G401.6 (cell line): ENCODE measurements at regions not wholly inside any gene's neighbourhood (a gene's known extent, or its start where the extent isn't known, plus 50 kb on each side); places are given as distances from the start of the nearest gene placed in this dataset.
"Not testable (repeated sequence)": the region's sequence is repeated elsewhere in the genome, so short reads cannot be mapped to it uniquely, and the experiment has no call there.

Experiments
- FAIRE-seq: peaks from 2 replicates; lab custom pipeline; 2012; peaks lifted over from hg19 to GRCh38; lab: Jason Lieb, UNC

DNA sequence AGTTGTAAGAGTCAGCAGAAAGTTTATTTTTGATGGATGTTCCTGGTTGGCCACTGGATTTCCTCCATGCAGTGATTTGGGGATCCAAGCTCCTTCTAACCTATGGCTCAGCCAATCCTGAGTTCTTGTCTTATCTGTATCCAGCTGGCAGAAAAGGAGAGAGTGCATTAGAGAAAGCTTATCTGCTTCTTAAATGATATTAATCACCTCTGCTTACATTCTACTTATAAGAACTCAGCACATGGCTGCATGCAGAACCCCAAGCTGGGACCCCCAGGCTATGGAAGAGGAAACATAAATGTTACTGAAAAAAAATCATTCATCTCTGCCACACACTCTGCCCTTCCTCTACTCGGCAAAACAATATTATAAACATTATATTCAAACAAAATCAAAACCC lies 739.8 kb upstream of the AUTS2 start:
- no peak for FAIRE-seq

- FAIRE-seq = no peak
Observed at GRCh38 chr7:68861171-68861570, 737.1 kb upstream of the AUTS2 start.

DNA sequence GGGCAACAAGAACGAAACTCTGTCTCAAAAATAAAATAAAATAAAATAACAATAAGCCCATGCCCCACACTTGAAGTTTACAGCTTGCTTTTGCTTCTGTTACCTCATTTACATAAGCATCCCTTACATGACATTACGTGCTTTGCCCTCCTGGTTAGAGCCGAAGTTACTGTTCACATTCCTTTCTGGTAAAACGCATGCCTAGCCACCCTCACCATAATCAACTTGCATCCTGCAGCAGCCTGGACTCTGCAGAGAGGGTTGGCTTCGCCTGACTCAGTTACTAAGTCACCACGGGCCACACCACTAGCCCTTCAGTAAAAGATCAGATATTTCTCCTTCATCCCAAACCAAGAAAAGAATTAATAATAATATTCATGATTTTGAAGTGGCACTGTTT lies 736.0 kb upstream of the AUTS2 start:
- no peak for FAIRE-seq

DNA sequence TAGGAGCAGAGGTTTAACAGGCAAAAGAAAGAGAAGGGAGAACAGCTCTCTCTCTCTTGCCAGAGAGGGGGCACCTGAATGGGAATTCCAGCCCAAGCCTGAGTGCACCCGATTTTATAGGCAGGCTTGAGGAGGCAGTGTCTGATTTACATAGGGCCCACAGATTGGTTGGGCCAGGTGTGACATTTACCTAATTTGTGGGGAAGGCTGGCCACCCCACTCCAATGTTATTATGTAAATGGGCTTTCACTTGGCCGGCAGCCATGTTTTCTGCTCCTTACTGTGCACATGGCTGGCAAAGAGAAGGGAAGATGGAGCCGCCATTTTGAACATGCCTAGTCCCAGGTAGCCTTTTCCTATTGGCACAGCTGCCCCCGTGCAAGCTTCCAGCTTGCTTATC lies 735.5 kb upstream of the AUTS2 start:
- no peak for FAIRE-seq

GRCh38 chr7:68865351-68866199 lies 732.7 kb upstream of the AUTS2 start:
- no peak for FAIRE-seq

GRCh38 chr7:68866200-68866570 lies 732.1 kb upstream of the AUTS2 start:
- no peak for FAIRE-seq

DNA sequence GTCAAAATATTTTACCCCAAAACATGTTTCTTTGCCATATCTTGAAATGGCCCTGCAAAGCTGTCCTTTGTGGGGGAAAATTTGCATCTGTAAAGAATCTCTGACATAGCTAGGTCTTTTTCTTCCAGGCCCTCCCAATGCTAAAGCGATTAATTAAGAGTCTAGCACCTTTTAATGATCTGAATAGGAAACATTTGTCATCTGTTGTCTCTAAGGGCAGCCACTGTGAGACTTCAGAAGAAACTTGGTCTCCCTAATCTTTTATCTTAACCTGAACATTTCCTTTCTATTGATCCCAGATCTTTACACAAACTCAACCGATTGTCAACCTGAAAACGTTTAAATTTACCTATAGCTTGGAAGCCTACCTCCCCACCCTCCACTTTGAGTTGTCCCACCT lies 731.6 kb upstream of the AUTS2 start:
- FAIRE-seq = not testable (repeated sequence)

DNA sequence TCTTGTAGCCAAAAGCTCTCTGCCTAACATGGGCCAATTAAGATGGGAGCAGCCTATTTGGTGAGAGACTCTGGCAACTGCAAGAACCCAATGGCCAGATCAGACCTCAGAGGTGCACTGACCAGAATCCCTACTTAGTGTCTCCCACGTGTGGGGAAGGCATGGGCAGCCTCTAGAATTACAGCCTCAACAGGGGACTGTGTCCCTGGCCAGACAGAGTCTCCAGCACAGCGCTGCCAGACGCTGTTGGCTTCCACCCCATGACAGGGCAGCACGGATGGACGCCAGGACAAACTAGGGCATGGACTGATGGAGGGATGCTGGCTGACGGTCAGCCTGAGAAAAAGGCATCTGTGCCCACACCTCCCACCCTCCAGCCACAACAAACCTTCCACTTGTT lies 729.3 kb upstream of the AUTS2 start:
- FAIRE-seq = no peak

GRCh38 chr7:68873616-68874015 lies 724.7 kb upstream of the AUTS2 start:
- no peak for FAIRE-seq

DNA sequence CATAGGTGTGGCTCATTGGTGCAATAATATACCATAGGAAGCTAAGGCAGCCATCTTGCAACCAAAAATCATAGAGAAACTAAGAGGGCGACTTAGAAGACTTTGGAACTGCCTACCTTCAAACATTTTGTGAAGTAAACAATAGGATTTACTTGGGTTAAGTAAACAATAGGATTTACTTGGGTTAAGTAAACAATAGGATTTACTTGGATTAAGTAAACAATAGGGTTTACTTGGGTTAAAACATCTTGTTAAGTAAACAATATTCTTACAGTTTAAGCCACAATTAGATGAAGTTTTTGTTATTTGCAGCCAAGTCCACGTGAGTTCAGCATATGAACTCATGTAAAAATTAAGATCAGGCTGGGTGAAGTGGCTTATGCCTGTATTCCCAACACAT lies 722.4 kb upstream of the AUTS2 start:
- no peak for FAIRE-seq

GRCh38 chr7:68887116-68887515 lies 711.2 kb upstream of the AUTS2 start:
- FAIRE-seq = not testable (repeated sequence)

- FAIRE-seq = no peak
Observed at GRCh38 chr7:68888971-68889385, 709.3 kb upstream of the AUTS2 start.

DNA sequence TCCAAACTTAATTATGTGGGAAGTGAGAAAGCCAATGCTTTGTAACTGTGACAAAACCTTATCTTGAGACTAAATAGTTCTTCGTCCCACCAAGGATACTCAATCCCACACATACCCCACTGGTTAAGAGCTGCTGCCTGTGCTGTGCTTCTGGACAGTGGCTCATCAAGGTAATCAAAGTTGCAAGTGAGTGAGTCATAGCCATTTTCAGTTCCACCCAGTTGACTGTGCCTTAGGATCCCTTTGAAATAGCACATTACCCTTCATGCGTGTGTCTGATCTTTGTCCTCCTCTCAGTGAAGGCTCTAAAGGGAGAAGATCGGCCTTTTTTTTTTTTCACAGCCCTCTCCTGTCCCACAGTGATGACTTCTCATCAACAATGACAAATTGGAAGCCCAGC lies 706.0 kb upstream of the AUTS2 start:
- no peak for FAIRE-seq

DNA sequence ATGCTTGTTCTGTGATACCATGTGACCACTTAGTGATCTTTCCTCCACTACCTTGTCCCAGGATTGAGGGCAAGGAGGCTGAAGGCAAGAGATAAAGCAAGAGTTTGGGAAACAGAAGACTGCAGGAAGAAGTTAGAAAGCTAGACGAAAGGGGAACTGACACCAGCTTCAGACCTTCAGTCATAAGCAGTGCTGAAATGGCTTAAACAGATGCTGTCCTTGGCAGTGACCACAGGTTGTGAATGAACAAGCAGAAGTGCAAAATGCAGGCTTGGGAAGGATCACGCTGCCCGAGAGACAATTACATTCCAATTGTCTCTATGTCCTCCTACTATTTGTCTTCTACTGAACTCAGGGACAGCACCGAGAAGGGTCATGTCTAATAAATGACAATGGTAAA lies 704.9 kb upstream of the AUTS2 start:
- no peak for FAIRE-seq

- FAIRE-seq = not testable (repeated sequence)
Observed at GRCh38 chr7:68899156-68899555, 699.1 kb upstream of the AUTS2 start.

GRCh38 chr7:68900096-68900495 lies 698.2 kb upstream of the AUTS2 start:
- no peak for FAIRE-seq

GRCh38 chr7:68904630-68905029 lies 693.6 kb upstream of the AUTS2 start:
- FAIRE-seq = no peak

- FAIRE-seq = no peak
Observed at GRCh38 chr7:68911754-68912153, 686.5 kb upstream of the AUTS2 start.

- FAIRE-seq = no peak
Observed at GRCh38 chr7:68914006-68914405, 684.3 kb upstream of the AUTS2 start.

DNA sequence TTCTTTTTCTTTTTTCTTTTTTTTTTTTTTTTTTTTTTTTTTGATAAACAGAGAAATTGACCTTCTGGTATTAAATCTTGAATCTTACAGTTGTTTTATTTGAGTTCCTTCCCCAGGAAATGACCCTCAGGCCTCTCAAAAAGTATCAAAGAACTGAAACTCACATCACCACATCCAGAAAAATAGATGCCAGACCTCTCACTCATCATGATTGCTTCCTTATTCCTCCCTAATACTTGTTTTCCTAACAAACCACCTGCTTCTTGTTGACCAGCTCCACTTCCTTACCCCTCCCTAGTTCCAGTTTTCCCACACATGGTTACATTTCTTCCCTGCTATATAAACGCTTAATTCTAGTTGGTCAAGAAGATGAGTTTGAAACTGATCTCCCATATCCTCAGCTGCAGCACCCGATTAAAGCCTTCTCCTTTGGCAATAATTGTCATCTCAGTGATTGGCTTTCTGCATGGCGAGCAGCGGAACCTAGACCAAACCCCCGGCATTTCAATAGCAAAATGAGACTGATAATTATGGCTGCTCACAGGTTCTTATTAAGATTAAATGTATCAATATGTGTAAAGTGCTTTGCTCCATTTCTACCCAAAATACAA lies 681.1 kb upstream of the AUTS2 start:
- no peak for FAIRE-seq

DNA sequence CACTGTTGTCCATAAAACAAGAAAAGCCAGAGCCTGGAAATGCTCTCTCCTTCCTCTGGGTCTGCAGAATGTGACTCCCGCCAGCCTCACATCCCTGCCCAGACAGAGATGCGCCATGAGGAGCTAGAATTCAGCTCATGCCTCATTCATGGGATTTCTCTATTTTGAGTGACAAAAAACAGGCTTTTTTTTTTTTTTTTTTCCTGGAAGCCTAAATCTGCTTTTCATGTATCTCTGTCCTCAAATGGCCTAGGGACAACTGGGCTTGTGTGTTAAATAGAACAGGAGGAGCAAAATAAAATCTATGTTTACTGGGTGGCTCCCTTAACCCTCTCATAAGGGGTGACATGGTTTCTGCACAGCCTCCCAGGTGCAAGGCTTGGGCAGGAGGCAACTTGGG lies 679.7 kb upstream of the AUTS2 start:
- no peak for FAIRE-seq

- no peak for FAIRE-seq
Observed at GRCh38 chr7:68922850-68923249, 675.4 kb upstream of the AUTS2 start.

DNA sequence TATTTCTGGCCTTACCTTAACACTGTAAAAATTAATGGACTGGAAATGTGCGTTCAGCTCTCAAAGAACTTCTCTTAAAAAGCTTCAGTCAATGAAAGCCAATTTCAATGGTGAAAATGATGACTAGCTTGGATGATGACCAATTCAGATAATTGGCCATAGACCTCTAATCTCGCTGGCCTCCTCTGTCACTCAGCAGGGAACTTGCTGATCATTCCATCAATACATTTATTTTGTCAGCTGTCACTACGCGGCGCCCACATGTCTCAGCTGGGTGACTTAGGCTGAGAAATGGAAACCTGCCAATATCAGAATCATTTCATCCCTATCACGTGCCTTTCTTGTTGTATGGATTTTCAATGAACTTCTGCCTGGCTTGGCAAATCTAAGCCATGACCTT lies 673.0 kb upstream of the AUTS2 start:
- no peak for FAIRE-seq

DNA sequence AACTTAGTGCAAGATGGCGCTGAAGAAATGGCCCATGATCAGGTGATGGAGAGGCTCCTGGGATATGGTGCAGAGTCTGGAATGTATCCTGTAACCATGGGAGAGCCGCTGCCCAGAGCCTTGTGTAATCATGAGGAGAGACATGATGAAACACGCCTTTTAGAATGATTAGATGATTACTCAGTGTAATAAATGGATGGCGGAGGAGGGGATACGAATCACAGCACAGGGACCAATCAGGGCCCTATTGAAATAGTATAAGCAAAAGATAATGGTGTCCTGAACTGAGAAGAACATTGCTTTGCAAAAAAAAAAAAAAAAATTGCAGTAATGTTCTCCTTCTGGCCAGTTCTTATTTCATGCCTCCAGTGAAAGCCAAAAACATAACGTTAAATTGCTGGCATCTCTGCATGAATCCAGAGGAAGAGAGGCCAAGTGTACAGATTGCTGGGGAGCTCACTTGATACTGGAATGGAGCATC lies 668.5 kb upstream of the AUTS2 start:
- FAIRE-seq = no peak
